Activated naive CD8-positive, alpha-beta T cell treated with anti-CD3 and anti-CD28 coated beads, Interleukin-2, amount 50 U/mL, for 24 hours (primary cell): ENCODE measurements at regions not wholly inside any gene's neighbourhood (a gene's known extent, or its start where the extent isn't known, plus 50 kb on each side); places are given as distances from the start of the nearest gene placed in this dataset.

ENCODE experiments used
- ATAC-seq: fragments of 150-1000 bp; cut with Tn5 transposase; one replicate; pipeline ENCODE4 v1.10.0; 2021
- DNase-seq: peaks from one replicate; pipeline ENCODE4 v3.0.0; 2021
- H3K27ac Mint-ChIP-seq: one replicate; pipeline ENCODE4 v1.8.0; 2021; ENCODE audit warnings: mild to moderate bottlenecking, mixed read lengths
- H3K27me3 Mint-ChIP-seq: one replicate; pipeline ENCODE4 v1.8.0; 2021; ENCODE audit warnings: mixed read lengths
- H3K36me3 Mint-ChIP-seq: one replicate; pipeline ENCODE4 v1.8.0; 2021; ENCODE audit warnings: low read depth, mixed read lengths
- H3K4me1 Mint-ChIP-seq: one replicate; pipeline ENCODE4 v1.8.0; 2021; ENCODE audit warnings: mixed read lengths
- H3K4me3 Mint-ChIP-seq: one replicate; pipeline ENCODE4 v1.8.0; 2021; ENCODE audit warnings: mild to moderate bottlenecking, moderate library complexity, mixed read lengths
- H3K9me3 Mint-ChIP-seq: one replicate; pipeline ENCODE4 v1.8.0; 2021; ENCODE audit warnings: mixed read lengths

DNA sequence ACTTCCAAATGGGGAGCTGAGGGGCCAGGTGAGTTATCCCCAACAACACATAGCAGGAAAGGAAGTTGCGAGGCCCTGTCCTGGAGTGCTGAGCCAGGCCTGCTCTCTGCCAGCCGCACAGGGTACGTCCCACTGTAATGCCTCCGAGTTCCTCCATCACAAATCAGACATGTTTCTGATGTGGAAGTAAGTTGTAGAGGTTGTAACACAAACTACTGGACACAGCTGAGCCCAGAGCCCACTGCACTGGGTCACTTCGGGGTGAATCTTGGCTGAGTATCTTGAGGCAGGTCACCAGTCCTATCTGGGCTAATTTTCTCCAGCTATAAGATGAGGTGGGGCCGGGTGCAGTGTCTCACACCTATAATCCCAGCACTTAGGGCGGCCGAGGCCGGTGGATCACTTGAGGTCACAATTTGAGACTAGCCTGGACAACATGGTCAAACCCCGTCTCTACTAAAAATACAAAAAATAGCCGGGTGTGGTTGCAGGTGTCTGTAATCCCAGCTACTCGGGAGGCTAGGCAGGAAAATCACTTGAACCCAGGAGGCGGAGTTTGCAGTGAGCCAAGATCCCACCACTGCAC, 100.8 kb upstream of the CDH5 start:
- ATAC-seq (no peak), DNase-seq (no peak)
- Mint-ChIP-seq H3K4me1 (peaks cover 6% of the 10 kb centered on the region), H3K36me3 (no peaks in the 10 kb centered on the region), H3K9me3 (no peaks in the 10 kb centered on the region), H3K27ac (no peak overlapping the region), H3K4me3 (no peak overlapping the region), H3K27me3 (peaks cover 33% of the 10 kb centered on the region)

DNA sequence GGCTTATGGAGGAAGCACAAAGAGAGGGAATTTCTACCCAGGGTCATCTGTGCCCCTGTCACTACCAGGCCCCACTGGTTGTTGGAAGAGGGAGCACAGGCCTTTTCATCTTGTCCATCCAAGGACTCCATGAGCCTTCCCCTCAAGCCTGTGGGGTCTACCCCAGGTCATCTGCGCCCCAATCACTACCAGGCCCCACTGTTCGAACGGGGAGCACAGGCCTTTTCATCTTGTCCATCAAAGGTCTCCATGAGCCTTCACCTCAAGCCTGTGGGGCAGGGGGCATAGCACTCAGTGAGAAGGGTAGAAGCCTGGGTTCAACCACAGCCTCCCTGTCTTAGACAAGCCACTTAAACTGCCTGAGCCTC, 101.5 kb upstream of the CDH5 start:
- H3K9me3 Mint-ChIP-seq = no peaks in the 10 kb centered on the region
- ATAC-seq = no peak
- no peak overlapping the region for H3K27ac Mint-ChIP-seq
- no peaks in the 10 kb centered on the region for H3K36me3 Mint-ChIP-seq
- no peak overlapping the region for H3K4me3 Mint-ChIP-seq
- peaks cover 32% of the 10 kb centered on the region for H3K27me3 Mint-ChIP-seq
- no peak for DNase-seq
- peaks cover 5% of the 10 kb centered on the region for H3K4me1 Mint-ChIP-seq

DNA sequence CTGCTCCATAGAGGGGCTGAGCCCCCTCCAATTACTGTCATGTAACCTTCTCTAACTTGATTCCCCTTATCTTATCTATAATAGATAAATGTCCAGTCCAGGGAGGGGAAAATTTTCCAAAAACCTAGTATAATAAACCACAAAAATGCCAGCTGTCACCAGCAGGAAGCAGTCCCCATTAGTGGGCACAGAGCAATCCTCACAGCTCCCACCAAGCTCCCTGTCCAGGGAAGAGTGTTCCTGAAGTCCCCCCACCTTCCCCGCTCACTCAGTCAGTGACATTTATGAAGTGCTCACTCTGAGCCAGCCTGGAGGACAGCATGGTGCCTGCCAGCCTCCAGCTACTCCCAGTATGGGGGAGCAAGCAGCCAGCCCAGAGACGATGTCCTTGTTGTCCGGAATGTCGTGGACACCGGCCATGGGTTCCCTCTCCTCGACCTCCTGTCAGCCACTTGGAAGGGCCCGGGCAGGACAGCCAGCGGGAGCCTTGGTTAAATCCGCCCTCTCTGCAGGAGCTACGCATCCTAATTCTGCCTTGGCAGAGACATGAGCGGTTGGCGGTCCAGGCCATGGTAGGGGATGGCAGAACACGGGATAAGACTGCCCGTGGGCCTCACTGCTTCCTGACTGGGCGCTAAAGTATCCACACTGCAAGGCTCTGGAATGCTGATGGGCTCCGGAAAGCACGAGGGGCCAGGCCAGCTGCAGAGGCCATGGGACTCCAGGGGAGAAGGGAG, 102.0 kb upstream of the CDH5 start:
- no peak overlapping the region for H3K4me3 Mint-ChIP-seq
- no peak for DNase-seq
- peaks cover 5% of the 10 kb centered on the region for H3K4me1 Mint-ChIP-seq
- H3K27me3 Mint-ChIP-seq = peaks cover 29% of the 10 kb centered on the region
- H3K36me3 Mint-ChIP-seq = no peaks in the 10 kb centered on the region
- no peaks in the 10 kb centered on the region for H3K9me3 Mint-ChIP-seq
- no peak for ATAC-seq
- no peak overlapping the region for H3K27ac Mint-ChIP-seq

DNA sequence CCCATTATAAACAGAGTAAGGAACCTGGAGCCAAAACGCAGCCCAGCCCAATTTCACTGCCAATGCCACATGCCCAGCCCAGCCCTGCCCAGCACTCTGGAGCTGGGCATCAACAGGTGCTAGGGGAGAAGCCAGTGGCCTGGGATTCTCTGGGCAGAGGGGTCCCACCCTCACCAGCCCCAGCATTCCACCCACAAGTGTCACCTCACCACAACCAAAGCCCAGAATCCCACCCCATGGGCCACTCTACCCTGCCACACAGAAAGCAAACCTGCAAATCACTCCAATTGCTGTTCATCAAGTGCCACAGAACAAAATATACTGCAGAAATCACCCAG, 102.5 kb upstream of the CDH5 start:
- Mint-ChIP-seq H3K4me1 (peaks cover 5% of the 10 kb centered on the region), H3K27me3 (peaks cover 25% of the 10 kb centered on the region), H3K9me3 (no peaks in the 10 kb centered on the region), H3K27ac (no peak overlapping the region), H3K36me3 (no peaks in the 10 kb centered on the region), H3K4me3 (no peak overlapping the region)
- ATAC-seq (no peak), DNase-seq (no peak)

DNA sequence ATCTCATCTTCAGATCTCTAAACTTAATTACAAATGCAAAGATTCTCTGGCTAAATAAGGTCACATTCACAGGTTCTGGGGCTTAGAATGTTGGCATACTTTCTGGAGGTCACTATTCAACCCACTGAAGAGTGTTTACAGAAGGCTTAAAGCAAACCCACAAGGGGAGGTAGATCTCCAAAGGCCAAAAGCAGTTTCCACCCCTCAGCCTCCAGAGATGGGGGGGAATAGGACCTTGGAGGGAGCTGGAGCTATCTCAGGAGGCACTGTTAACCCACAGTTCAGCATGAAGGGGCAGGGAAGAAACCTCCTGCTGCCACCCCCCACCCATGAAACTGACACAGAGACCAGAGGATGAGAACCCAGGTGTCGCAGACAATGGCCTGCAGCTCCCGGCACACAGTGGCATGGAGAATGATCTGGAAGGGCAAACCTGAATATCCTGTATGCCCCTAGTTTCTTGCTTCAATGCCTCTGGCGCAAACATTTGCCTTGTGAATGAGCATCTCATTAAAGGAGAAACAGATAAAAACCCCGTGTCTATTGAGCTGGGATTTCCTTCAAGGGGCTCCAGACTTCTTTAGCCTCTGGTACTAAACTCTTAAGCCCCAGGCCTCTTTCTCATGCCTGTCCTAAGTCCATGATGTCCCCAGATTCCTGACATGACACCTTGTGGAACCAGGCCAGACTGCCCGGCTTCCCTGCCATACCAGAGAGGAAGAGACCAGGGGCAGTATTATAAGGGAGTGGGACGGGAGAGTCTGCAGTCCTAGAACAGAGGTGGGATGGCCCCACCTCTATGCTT, 103.1 kb upstream of the CDH5 start:
- H3K36me3 Mint-ChIP-seq = no peaks in the 10 kb centered on the region
- DNase-seq = no peak
- no peak overlapping the region for H3K27ac Mint-ChIP-seq
- H3K27me3 Mint-ChIP-seq = peaks cover 21% of the 10 kb centered on the region
- no peak overlapping the region for H3K4me3 Mint-ChIP-seq
- no peak for ATAC-seq
- no peaks in the 10 kb centered on the region for H3K9me3 Mint-ChIP-seq
- peaks cover 5% of the 10 kb centered on the region for H3K4me1 Mint-ChIP-seq

DNA sequence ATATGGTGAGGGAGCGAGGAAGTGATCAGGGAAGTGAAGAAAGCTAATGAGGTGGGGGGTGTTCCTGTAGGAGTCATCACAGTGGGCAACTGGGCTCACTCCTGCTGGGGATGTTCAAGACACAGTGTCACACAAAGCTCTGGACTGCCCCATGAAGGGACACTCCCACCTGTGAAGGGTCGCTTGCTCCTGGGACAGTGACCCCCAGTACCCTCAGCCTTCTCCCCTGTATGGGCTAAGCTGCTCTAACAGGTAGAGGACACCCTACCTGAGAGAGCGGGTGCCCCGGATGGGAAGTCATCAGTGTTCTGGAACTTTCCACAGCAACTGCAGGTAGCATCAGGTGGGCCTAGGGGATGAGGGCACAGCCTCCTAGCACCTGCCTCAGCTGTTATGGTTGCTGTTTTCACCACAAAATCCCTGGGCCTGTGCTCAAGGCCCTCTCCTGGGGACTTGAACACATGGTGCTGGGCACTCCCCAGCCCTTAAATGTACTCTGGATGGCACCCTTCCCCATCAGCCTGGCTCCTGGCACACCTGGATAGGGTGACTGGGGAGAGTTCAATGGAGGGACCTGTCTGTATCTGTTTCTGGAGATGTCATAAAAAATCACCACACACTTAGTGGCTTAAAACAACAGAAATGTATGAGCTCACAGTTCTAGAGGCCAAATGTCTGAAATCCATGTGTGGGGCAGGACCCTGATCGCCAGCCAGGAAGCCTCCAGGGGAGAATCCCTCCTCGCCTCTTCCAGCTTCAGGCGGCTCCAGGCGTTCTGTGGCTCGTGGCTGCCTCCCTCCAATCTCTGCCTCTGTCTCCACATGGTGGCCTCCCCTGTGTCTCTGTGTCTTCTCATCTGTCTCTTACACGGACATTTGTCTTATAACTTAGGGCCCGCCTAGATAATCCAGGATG, 104.0 kb upstream of the CDH5 start:
- peaks cover 5% of the 10 kb centered on the region for H3K4me1 Mint-ChIP-seq
- peaks cover 14% of the 10 kb centered on the region for H3K27me3 Mint-ChIP-seq
- no peaks in the 10 kb centered on the region for H3K36me3 Mint-ChIP-seq
- H3K4me3 Mint-ChIP-seq = no peak overlapping the region
- DNase-seq (no peak), ATAC-seq (no peak)
- no peaks in the 10 kb centered on the region for H3K9me3 Mint-ChIP-seq
- H3K27ac Mint-ChIP-seq = no peak overlapping the region

DNA sequence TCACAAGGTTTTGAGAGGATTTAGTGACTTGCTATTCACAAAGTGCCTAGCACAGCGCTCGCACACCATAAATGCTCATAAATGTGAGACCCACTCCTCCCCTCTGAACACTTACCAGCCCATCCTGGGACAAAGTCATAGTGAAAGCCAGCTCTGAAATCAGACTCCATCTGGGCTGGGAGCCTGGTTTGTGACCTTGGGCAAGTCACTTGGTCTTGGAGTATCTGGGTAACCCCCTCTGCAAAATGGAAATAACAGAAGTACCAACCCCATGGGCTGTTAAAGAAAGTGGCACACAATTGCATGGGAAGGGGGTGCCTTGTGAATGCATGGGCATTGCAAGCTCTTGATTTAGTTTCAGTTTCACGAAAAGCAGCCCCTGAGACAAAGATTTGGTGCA, 104.7 kb upstream of the CDH5 start:
- Mint-ChIP-seq H3K4me1 (peaks cover 5% of the 10 kb centered on the region), H3K9me3 (no peaks in the 10 kb centered on the region), H3K27me3 (peaks cover 9% of the 10 kb centered on the region), H3K4me3 (no peak overlapping the region), H3K36me3 (no peaks in the 10 kb centered on the region), H3K27ac (no peak overlapping the region)
- no peak for DNase-seq
- no peak for ATAC-seq

DNA sequence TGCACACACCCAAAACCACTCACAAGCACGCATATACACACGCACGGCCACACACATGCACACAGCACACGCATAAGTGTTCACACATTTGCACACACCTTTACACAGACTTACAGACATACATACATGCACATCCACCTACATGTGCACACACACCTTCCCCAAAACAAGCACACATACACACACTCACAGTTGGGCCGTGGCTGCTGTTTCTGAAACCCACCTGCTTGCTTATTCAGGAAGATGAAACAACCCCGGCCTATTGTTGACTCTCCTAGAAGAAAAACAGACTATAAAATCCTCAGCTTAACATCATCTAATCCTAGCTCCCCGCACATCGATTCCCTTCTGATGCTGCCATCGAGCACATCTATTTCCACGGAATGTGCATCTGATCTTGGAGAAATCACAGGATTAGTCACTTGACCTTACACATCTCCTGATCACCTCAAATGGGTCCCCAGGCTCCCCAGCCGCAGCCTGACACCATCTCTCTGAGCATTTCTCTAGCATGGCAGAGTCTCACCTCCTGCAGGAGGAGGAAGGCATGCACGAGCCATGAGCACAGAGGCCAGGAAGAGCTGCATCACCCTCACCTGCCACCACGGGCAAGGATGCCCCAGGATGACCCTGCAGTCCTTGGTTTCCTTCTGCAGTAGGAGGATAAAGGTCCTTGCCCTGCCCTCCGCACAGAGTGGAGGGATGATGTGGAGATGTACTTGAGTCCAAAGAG, 105.8 kb upstream of the CDH5 start:
- H3K9me3 Mint-ChIP-seq = no peaks in the 10 kb centered on the region

DNA sequence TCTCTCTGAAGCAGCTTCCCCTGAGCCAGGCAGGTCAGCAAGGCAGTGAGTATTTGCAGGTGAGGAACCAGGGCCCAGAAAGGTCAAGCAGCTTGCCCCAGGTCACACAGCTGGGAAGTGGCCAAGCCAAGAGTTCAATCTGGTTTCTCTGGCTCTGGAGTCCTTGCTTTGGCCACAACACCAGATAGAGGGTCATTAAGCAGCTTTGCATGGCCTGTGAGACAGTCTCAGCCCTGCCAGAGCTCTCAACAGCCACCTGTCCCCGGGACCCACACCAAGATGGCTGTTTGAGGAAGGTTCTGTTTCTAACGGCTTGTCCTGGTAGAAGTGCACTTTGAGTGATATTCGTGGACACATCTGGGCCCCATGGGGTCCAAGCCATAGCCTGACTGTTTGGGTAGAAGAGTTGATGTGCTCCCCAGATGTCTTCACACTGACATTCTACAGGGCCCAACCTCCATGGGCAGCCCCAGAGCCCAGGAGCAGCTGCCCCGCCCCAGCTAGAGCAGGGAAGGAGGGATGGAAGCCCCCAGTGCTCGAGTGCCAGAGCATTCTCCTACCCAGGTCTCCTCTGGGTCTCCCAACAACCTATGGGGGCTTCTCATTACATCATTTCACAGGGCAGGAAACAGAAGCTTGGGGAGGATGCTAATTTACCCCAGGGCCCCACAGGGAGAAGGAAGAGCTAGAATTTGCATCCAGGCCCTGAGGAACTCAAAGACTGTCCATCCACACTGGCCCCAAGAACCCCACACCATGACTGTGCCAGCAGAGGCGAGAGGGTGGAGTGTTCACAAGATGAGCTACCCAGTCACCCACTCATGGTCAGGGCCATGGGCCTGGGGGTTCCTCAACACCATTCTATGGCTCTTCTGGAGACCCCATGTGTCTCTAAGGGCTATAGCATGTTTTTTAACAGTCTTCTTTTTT, 107.3 kb upstream of the CDH5 start:
- no peaks in the 10 kb centered on the region for H3K36me3 Mint-ChIP-seq
- DNase-seq (no peak), ATAC-seq (no peak)
- H3K9me3 Mint-ChIP-seq = no peaks in the 10 kb centered on the region
- H3K4me3 Mint-ChIP-seq = no peak overlapping the region
- no peak overlapping the region for H3K27ac Mint-ChIP-seq
- peaks cover 2% of the 10 kb centered on the region for H3K27me3 Mint-ChIP-seq
- no peaks in the 10 kb centered on the region for H3K4me1 Mint-ChIP-seq

More for the DNA sequence above, 105.8 kb upstream of the CDH5 start:
- no peak overlapping the region for H3K27ac Mint-ChIP-seq
- H3K36me3 Mint-ChIP-seq = no peaks in the 10 kb centered on the region
- peaks cover 2% of the 10 kb centered on the region for H3K27me3 Mint-ChIP-seq
- H3K4me1 Mint-ChIP-seq = no peaks in the 10 kb centered on the region
- no peak overlapping the region for H3K4me3 Mint-ChIP-seq
- DNase-seq = no peak
- ATAC-seq = no peak

DNA sequence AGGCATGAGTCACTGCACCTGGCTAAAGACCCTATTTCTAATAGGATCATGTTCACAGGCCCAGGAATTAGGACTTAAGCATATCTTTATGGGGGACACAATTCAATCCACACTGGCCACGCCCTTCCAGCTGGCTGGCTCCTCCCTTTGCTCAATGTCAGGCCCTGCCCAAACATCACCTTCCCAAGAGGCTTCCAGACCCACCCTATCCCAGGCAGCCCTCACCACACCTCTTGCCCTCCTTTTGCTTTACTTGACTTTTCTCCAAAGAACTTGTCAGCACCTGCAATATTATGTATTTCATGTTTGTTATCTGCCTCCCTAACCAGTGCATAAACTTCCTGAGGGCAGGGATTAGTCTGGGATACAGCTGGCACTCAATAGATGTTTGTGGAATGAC, 109.6 kb upstream of the CDH5 start:
- no peaks in the 10 kb centered on the region for H3K4me1 Mint-ChIP-seq
- H3K27ac Mint-ChIP-seq = no peak overlapping the region
- no peak for DNase-seq
- H3K27me3 Mint-ChIP-seq = no peaks in the 10 kb centered on the region
- H3K9me3 Mint-ChIP-seq = no peaks in the 10 kb centered on the region
- H3K4me3 Mint-ChIP-seq = no peak overlapping the region
- no peaks in the 10 kb centered on the region for H3K36me3 Mint-ChIP-seq
- no peak for ATAC-seq

DNA sequence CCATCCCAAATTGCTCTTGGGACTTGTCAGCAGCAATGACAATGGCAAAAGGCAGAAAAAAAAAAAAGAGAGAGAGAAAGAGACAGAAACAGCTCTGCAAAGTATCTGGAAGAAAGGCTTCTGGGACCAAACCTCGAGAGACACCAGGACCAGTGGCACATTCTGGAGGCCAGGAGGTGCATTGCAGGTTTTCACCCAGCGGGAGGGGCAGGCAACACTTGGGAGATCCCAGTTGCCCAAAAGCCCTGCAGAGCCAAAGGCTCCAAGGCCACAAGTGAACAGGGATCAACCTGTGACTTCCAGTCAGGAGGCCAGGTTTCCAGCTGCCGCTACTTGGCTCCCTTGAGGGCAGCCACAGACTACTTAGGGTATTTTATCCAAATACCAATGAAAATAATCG, 110.8 kb upstream of the CDH5 start:
- H3K4me1 Mint-ChIP-seq = no peaks in the 10 kb centered on the region
- DNase-seq (no peak), ATAC-seq (no peak)
- H3K9me3 Mint-ChIP-seq = no peaks in the 10 kb centered on the region
- H3K27ac Mint-ChIP-seq = no peak overlapping the region
- H3K27me3 Mint-ChIP-seq = no peaks in the 10 kb centered on the region
- no peaks in the 10 kb centered on the region for H3K36me3 Mint-ChIP-seq
- no peak overlapping the region for H3K4me3 Mint-ChIP-seq

DNA sequence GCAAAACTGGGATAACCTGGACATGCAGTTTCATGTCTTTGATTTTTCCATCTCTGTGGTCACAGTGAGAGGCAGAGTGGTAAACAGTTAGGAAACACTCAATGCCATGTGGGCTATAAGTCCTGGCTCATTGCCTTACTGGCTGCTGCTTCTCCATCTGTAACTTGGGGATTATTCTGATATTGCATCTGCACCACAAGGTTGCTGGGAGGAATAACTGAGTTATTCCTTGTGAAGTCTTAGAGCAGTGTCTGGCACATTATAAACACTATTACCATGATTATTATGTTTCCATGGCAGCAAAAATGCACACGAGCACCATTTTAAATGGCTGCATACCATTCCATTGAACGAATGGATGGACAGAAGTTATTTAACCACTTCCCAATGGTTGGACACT, 111.7 kb upstream of the CDH5 start:
- DNase-seq = no peak
- Mint-ChIP-seq H3K4me3 (no peak overlapping the region), H3K9me3 (no peaks in the 10 kb centered on the region), H3K27ac (no peak overlapping the region), H3K27me3 (no peaks in the 10 kb centered on the region), H3K36me3 (no peaks in the 10 kb centered on the region), H3K4me1 (no peaks in the 10 kb centered on the region)
- no peak for ATAC-seq

DNA sequence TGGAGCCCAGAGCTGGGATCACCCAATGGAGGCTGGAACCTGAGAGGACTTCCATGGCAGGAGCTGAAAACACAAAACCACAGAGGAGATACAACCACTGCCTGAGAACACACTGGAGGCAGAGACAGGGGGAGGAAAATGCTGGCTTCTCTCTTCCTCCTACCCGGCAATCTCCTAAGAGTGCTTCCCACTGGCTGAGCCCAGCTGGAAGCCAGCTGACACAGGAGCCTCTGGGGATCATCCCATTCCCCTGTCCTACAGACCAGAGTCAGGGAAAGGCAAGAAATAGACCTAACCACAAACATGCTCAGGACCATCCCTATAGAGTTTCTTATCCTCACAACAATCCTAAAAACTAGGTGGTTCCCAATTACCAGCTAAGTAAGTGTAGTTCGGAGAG, 112.4 kb upstream of the CDH5 start:
- no peak for ATAC-seq
- no peaks in the 10 kb centered on the region for H3K4me1 Mint-ChIP-seq

More for the DNA sequence above, 112.4 kb upstream of the CDH5 start:
- no peak for DNase-seq
- H3K9me3 Mint-ChIP-seq = no peaks in the 10 kb centered on the region
- no peaks in the 10 kb centered on the region for H3K36me3 Mint-ChIP-seq
- H3K27ac Mint-ChIP-seq = no peak overlapping the region
- H3K4me3 Mint-ChIP-seq = no peak overlapping the region
- H3K27me3 Mint-ChIP-seq = no peaks in the 10 kb centered on the region
